ENCODE measurements at regions not wholly inside any gene's neighbourhood (a gene's known extent, or its start where the extent isn't known, plus 50 kb on each side); places are given as distances from the start of the nearest gene placed in this dataset.
A peak's percentile ranks its signal among the peaks of the same experiment; 100 is the strongest.

GRCh38 chr4:115165503-115165902 lies 52.1 kb upstream of the NDST4 start:
- DNase-seq, result peak in 1 of 2 donors; percentile 43

Data from bone marrow (tissue), 2 donors.